Common myeloid progenitor, CD34-positive (primary cell): ENCODE measurements at regions not wholly inside any gene's neighbourhood (a gene's known extent, or its start where the extent isn't known, plus 50 kb on each side); places are given as distances from the start of the nearest gene placed in this dataset.

Experiments used
- CTCF ChIA-PET: fragments of 350-600 bp; sonication (Branson Sonifier 250); formaldehyde crosslinking; loops from one replicate; lab custom pipeline; 2021; ENCODE audit warnings: antibody characterized with exemption; lab: Charles Lee
- POLR2A ChIA-PET: fragments of 350-600 bp; sonication (Branson Sonifier 250); formaldehyde crosslinking; loops from one replicate; lab custom pipeline; 2021; ENCODE audit warnings: antibody characterized with exemption; lab: Charles Lee
- DNase-seq, 3 donors: peaks; one replicate each; pipeline versions ENCODE4 v3.0.0 to v3.0.0-alpha.2; 2013
- H3K27ac ChIP-seq, 2 experiments: 1 replicate in 1 of 2; 2 replicates in 1 of 2; pipeline ENCODE4 v1.7.0; 2013; ENCODE audit warnings: inconsistent platforms in 2 of 2, low read length in 2 of 2, mild to moderate bottlenecking in 2 of 2, low read depth in 1 of 2, moderate library complexity in 1 of 2; ENCODE audit not compliant: severe bottlenecking in 2 of 2, insufficient read depth in 1 of 2, poor library complexity in 1 of 2
- H3K27me3 ChIP-seq, 5 experiments: replicated peaks in 2 of 5; 1 replicate in 3 of 5; 2 replicates in 2 of 5; pipeline versions ENCODE4 v1.6.1 to v1.7.0; 2013; ENCODE audit warnings: low read length in 4 of 5, mild to moderate bottlenecking in 2 of 5, moderate library complexity in 2 of 5, inconsistent platforms in 1 of 5; ENCODE audit not compliant: insufficient read depth in 5 of 5, control insufficient read depth in 4 of 5
- H3K36me3 ChIP-seq, 4 experiments: 1 replicate in 2 of 4; 2 replicates in 2 of 4; pipeline versions ENCODE4 v1.6.1 to v1.7.0; 2013; ENCODE audit warnings: low read length in 3 of 4, control low read depth in 1 of 4, mild to moderate bottlenecking in 1 of 4; ENCODE audit not compliant: control insufficient read depth in 4 of 4, insufficient read depth in 4 of 4
- H3K4me1 ChIP-seq, 4 experiments: 1 replicate in 3 of 4; 2 replicates in 1 of 4; pipeline versions ENCODE4 v1.6.1 to v1.7.1; 2013; ENCODE audit warnings: low read length in 3 of 4, mild to moderate bottlenecking in 3 of 4, control low read depth in 1 of 4, inconsistent platforms in 1 of 4, moderate library complexity in 1 of 4; ENCODE audit not compliant: control insufficient read depth in 4 of 4, insufficient read depth in 4 of 4; ENCODE audit errors: control extremely low read depth in 1 of 4
- H3K4me3 ChIP-seq, 7 experiments: 1 replicate in 4 of 7; 2 replicates in 3 of 7; pipeline versions ENCODE4 v1.5.1 to v1.7.0; 2013; ENCODE audit warnings: mild to moderate bottlenecking in 7 of 7, low read length in 6 of 7, moderate library complexity in 6 of 7, inconsistent platforms in 2 of 7, low read depth in 2 of 7, control low read depth in 1 of 7; ENCODE audit not compliant: insufficient read depth in 4 of 7, control insufficient read depth in 1 of 7; ENCODE audit errors: extremely low read depth in 1 of 7
- H3K9me3 ChIP-seq, 5 experiments: 1 replicate in 4 of 5; 2 replicates in 1 of 5; pipeline versions ENCODE4 v1.6.1 to v1.7.1; 2013; ENCODE audit warnings: low read length in 4 of 5, mild to moderate bottlenecking in 2 of 5, inconsistent platforms in 1 of 5, low read depth in 1 of 5, moderate library complexity in 1 of 5; ENCODE audit not compliant: control insufficient read depth in 4 of 5, insufficient read depth in 2 of 5; ENCODE audit errors: control extremely low read depth in 1 of 5
- WGBS: methylation state at CpG from one replicate; pipeline ENCODE4 v1.1.5; 2013; ENCODE audit not compliant: insufficient coverage; 5-methylcytosine and 5-hydroxymethylcytosine counted together

GRCh38 chr10:4647109-4647785, 178.8 kb upstream of the AKR1E2 start:
- Histone ChIP-seq H3K36me3 (no peaks in the 10 kb centered on the region), H3K27ac (no peak overlapping the region), H3K27me3 (no peaks in the 10 kb centered on the region), H3K4me1 (peaks cover 0 to 7% (median 3%) of the 10 kb centered on the region in 4 experiments), H3K9me3 (no peaks in the 10 kb centered on the region), H3K4me3 (no peak overlapping the region)
- ChIA-PET CTCF (no interaction called here), POLR2A (no interaction called here)
- 100% methylated on average over 2 of the region's 3 CpGs for WGBS
- DNase-seq = peak in 1 of 3 donors; percentile 4

GRCh38 chr10:4646547-4646946, 179.5 kb upstream of the AKR1E2 start:
- Histone ChIP-seq H3K27me3 (no peaks in the 10 kb centered on the region), H3K36me3 (no peaks in the 10 kb centered on the region), H3K9me3 (no peaks in the 10 kb centered on the region), H3K4me3 (no peak overlapping the region), H3K4me1 (peaks cover 0 to 7% (median 3%) of the 10 kb centered on the region in 4 experiments), H3K27ac (no peak overlapping the region)
- WGBS = 100% methylated on average over 1 of the region's 3 CpGs
- DNase-seq = no peak
- ChIA-PET CTCF (no interaction called here), POLR2A (interaction anchor here (0.6 kb wide), 1 partner anchor 1520 kb away, joined by 4 read pairs; no protein-coding TSS in a partner anchor)

- Histone ChIP-seq H3K4me1 (peaks cover 0 to 7% (median 3%) of the 10 kb centered on the region in 4 experiments), H3K27ac (no peak overlapping the region), H3K27me3 (no peaks in the 10 kb centered on the region), H3K9me3 (no peaks in the 10 kb centered on the region), H3K4me3 (no peak overlapping the region), H3K36me3 (no peaks in the 10 kb centered on the region)
- peak in 2 of 3 donors; percentile 13 to 31 for DNase-seq
- WGBS = 0% methylated on average over 1 of the region's 2 CpGs
- ChIA-PET POLR2A (no interaction called here), CTCF (no interaction called here)
Observed at GRCh38 chr10:4645836-4646235, 180.2 kb upstream of the AKR1E2 start.

GRCh38 chr10:4643471-4643870, 182.5 kb upstream of the AKR1E2 start:
- DNase-seq = no peak
- no peak overlapping the region for H3K4me3 ChIP-seq

GRCh38 chr10:4639960-4640359, 186.0 kb upstream of the AKR1E2 start:
- Histone ChIP-seq H3K27ac (no peak overlapping the region), H3K36me3 (no peaks in the 10 kb centered on the region), H3K27me3 (no peaks in the 10 kb centered on the region), H3K4me3 (no peak overlapping the region), H3K9me3 (peaks cover 0 to 1% (median 0%) of the 10 kb centered on the region in 5 experiments), H3K4me1 (no peaks in the 10 kb centered on the region)
- ChIA-PET POLR2A (interaction anchor here (0.6 kb wide), 1 partner anchor 491 kb away, joined by 3 read pairs; no protein-coding TSS in a partner anchor), CTCF (no interaction called here)
- 100% methylated on average over 2 of the region's 2 CpGs for WGBS
- DNase-seq = no peak

More at GRCh38 chr10:4643471-4643870, 182.5 kb upstream of the AKR1E2 start:
- peaks cover 0 to 1% (median 0%) of the 10 kb centered on the region in 5 experiments for H3K9me3 ChIP-seq
- no peak overlapping the region for H3K27ac ChIP-seq
- ChIA-PET POLR2A (no interaction called here), CTCF (no interaction called here)
- H3K4me1 ChIP-seq = peaks cover 0 to 7% (median 3%) of the 10 kb centered on the region in 4 experiments
- H3K27me3 ChIP-seq = no peaks in the 10 kb centered on the region
- WGBS = 91% methylated on average over 1 of the region's 1 CpG
- H3K36me3 ChIP-seq = no peaks in the 10 kb centered on the region

- Histone ChIP-seq H3K27ac (no peak overlapping the region), H3K4me1 (no peaks in the 10 kb centered on the region), H3K4me3 (no peak overlapping the region), H3K36me3 (no peaks in the 10 kb centered on the region), H3K9me3 (peaks cover 0 to 1% (median 0%) of the 10 kb centered on the region in 5 experiments), H3K27me3 (no peaks in the 10 kb centered on the region)
- ChIA-PET POLR2A (no interaction called here), CTCF (no interaction called here)
- DNase-seq = no peak
- WGBS = 95% methylated on average over 2 of the region's 3 CpGs
Observed at GRCh38 chr10:4638099-4638498, 187.9 kb upstream of the AKR1E2 start.

GRCh38 chr10:4637657-4638056, 188.3 kb upstream of the AKR1E2 start:
- Histone ChIP-seq H3K36me3 (no peaks in the 10 kb centered on the region), H3K4me3 (no peak overlapping the region), H3K4me1 (no peaks in the 10 kb centered on the region), H3K27ac (no peak overlapping the region), H3K27me3 (no peaks in the 10 kb centered on the region), H3K9me3 (peaks cover 0 to 1% (median 0%) of the 10 kb centered on the region in 5 experiments)
- 100% methylated on average over 2 of the region's 2 CpGs for WGBS
- ChIA-PET POLR2A (no interaction called here), CTCF (no interaction called here)
- DNase-seq = no peak
